ENCODE measurements at regions not wholly inside any gene's neighbourhood (a gene's known extent, or its start where the extent isn't known, plus 50 kb on each side); places are given as distances from the start of the nearest gene placed in this dataset.

GRCh38 chr11:116642902-116643301, 129.9 kb downstream of the BUD13 start:
- Mint-ChIP-seq H3K4me3 (ENCODE audit: unreplicated experiment) (no peak overlapping the region), H3K27ac (ENCODE audit: unreplicated experiment) (no peak overlapping the region), H3K4me1 (ENCODE audit: unreplicated experiment) (no peaks in the 10 kb centered on the region), H3K36me3 (ENCODE audit: low read depth, unreplicated experiment) (no peaks in the 10 kb centered on the region), H3K27me3 (ENCODE audit: unreplicated experiment) (no peaks in the 10 kb centered on the region), H3K9me3 (ENCODE audit: unreplicated experiment) (no peaks in the 10 kb centered on the region)
- no peak for TF ChIP-seq CTCF (IDR thresholded peaks at IDR 0.05; ENCODE audit: unreplicated experiment)
- no peak for DNase-seq (ENCODE audit: low spot score)

- H3K27me3 Mint-ChIP-seq (ENCODE audit: unreplicated experiment) = no peaks in the 10 kb centered on the region
- H3K9me3 Mint-ChIP-seq (ENCODE audit: unreplicated experiment) = no peaks in the 10 kb centered on the region
- no peak overlapping the region for H3K4me3 Mint-ChIP-seq (ENCODE audit: unreplicated experiment)
- no peaks in the 10 kb centered on the region for H3K4me1 Mint-ChIP-seq (ENCODE audit: unreplicated experiment)
- DNase-seq (ENCODE audit: low spot score) = no peak
- H3K36me3 Mint-ChIP-seq (ENCODE audit: low read depth, unreplicated experiment) = no peaks in the 10 kb centered on the region
- no peak overlapping the region for H3K27ac Mint-ChIP-seq (ENCODE audit: unreplicated experiment)
- no peak for TF ChIP-seq CTCF (IDR thresholded peaks at IDR 0.05; ENCODE audit: unreplicated experiment)
Measured at GRCh38 chr11:116642481-116642880, 130.3 kb downstream of the BUD13 start.

- peak; percentile 73 for DNase-seq (ENCODE audit: low spot score)
- peak; percentile 74 for TF ChIP-seq CTCF (IDR thresholded peaks at IDR 0.05; ENCODE audit: unreplicated experiment)
- Mint-ChIP-seq H3K36me3 (ENCODE audit: low read depth, unreplicated experiment) (no peaks in the 10 kb centered on the region), H3K4me1 (ENCODE audit: unreplicated experiment) (no peaks in the 10 kb centered on the region), H3K27me3 (ENCODE audit: unreplicated experiment) (no peaks in the 10 kb centered on the region), H3K27ac (ENCODE audit: unreplicated experiment) (no peak overlapping the region), H3K4me3 (ENCODE audit: unreplicated experiment) (no peak overlapping the region), H3K9me3 (ENCODE audit: unreplicated experiment) (no peaks in the 10 kb centered on the region)
Measured at GRCh38 chr11:116641561-116642045, 131.2 kb downstream of the BUD13 start.

GRCh38 chr11:116640641-116641402, 132.0 kb downstream of the BUD13 start:
- H3K9me3 Mint-ChIP-seq (ENCODE audit: unreplicated experiment) = no peaks in the 10 kb centered on the region
- no peak overlapping the region for H3K4me3 Mint-ChIP-seq (ENCODE audit: unreplicated experiment)
- no peaks in the 10 kb centered on the region for H3K27me3 Mint-ChIP-seq (ENCODE audit: unreplicated experiment)
- no peak for DNase-seq (ENCODE audit: low spot score)
- TF ChIP-seq CTCF (IDR thresholded peaks at IDR 0.05; ENCODE audit: unreplicated experiment) = no peak
- no peaks in the 10 kb centered on the region for H3K4me1 Mint-ChIP-seq (ENCODE audit: unreplicated experiment)
- H3K36me3 Mint-ChIP-seq (ENCODE audit: low read depth, unreplicated experiment) = no peaks in the 10 kb centered on the region
- H3K27ac Mint-ChIP-seq (ENCODE audit: unreplicated experiment) = no peak overlapping the region

GRCh38 chr11:116638463-116638862, 134.3 kb downstream of the BUD13 start:
- no peak for TF ChIP-seq CTCF (IDR thresholded peaks at IDR 0.05; ENCODE audit: unreplicated experiment)
- DNase-seq (ENCODE audit: low spot score) = no peak
- Mint-ChIP-seq H3K9me3 (ENCODE audit: unreplicated experiment) (no peaks in the 10 kb centered on the region), H3K27me3 (ENCODE audit: unreplicated experiment) (no peaks in the 10 kb centered on the region), H3K4me3 (ENCODE audit: unreplicated experiment) (no peak overlapping the region), H3K36me3 (ENCODE audit: low read depth, unreplicated experiment) (no peaks in the 10 kb centered on the region), H3K27ac (ENCODE audit: unreplicated experiment) (no peak overlapping the region), H3K4me1 (ENCODE audit: unreplicated experiment) (no peaks in the 10 kb centered on the region)

Measured in endothelial cell (in vitro differentiated cells).